ENCODE measurements at regions not wholly inside any gene's neighbourhood (a gene's known extent, or its start where the extent isn't known, plus 50 kb on each side); places are given as distances from the start of the nearest gene placed in this dataset.
A peak's percentile ranks its signal among the peaks of the same experiment; 100 is the strongest.
"Not testable (repeated sequence)": the region's sequence is repeated elsewhere in the genome, so short reads cannot be mapped to it uniquely, and the experiment has no call there.

GRCh38 chr22:10934704-10935103 lies 4593.3 kb upstream of the OR11H1 start:
- CTCF ChIA-PET; H3K27me3 ChIP-seq (ENCODE audit: insufficient read depth); H3K4me3 ChIP-seq (ENCODE audit: low read depth in 2 of 2, low read length in 1 of 2); DNase-seq; H3K9me2 ChIP-seq; H3K4me2 ChIP-seq; POLR2A ChIA-PET; H4K20me1 ChIP-seq (ENCODE audit: insufficient read depth); H3K4me1 ChIP-seq (ENCODE audit: control insufficient read depth in 1 of 2, insufficient read depth in 2 of 2, low read depth in 1 of 2, low read length in 1 of 2); H3K79me2 ChIP-seq (ENCODE audit: insufficient read depth); H3K9ac ChIP-seq; H3K36me3 ChIP-seq (replicated peaks in 1 of 2; ENCODE audit: control insufficient read depth in 1 of 2, insufficient read depth in 2 of 2, low read length in 1 of 2); H2AFZ ChIP-seq (ENCODE audit: low read depth); H3K9me3 ChIP-seq; H3F3A ChIP-seq (replicated peaks; ENCODE audit: insufficient read depth); H3K27ac ChIP-seq (ENCODE audit: low read depth in 2 of 2, low read length in 1 of 2): not testable (repeated sequence)
- WGBS (ENCODE audit: low lambda C conversion rate) = under 1% methylated on average over 3 of the region's 3 CpGs
- TF ChIP-seq CTCF (IDR thresholded peaks at IDR 0.05) = peak; percentile 50

- H3K27ac ChIP-seq (ENCODE audit: low read depth in 2 of 2, low read length in 1 of 2) = peak overlapping the region in 1 of 2 experiments; percentile 44; a peak in 1 of 4 replicates
- no peaks in the 10 kb centered on the region for H4K20me1 ChIP-seq (ENCODE audit: insufficient read depth)
- peak overlapping the region; percentile 26 to 46; a peak in 2 of 4 replicates for H3K4me3 ChIP-seq (ENCODE audit: low read depth in 2 of 2, low read length in 1 of 2)
- no peaks in the 10 kb centered on the region for H3K79me2 ChIP-seq (ENCODE audit: insufficient read depth)
- no peaks in the 10 kb centered on the region for H3F3A ChIP-seq (replicated peaks; ENCODE audit: insufficient read depth)
- no peaks in the 10 kb centered on the region for H3K27me3 ChIP-seq (ENCODE audit: insufficient read depth)
- H3K4me1 ChIP-seq (ENCODE audit: control insufficient read depth in 1 of 2, insufficient read depth in 2 of 2, low read depth in 1 of 2, low read length in 1 of 2) = no peaks in the 10 kb centered on the region
- 0 out of 2 replicates have a peak, but pooled peaks cover 5% of the 10 kb centered on the region for H3K9me3 ChIP-seq
- WGBS (ENCODE audit: low lambda C conversion rate) = 22% methylated on average over 64 of the region's 69 CpGs
- H2AFZ ChIP-seq (ENCODE audit: low read depth) = 0 out of 2 replicates have a peak overlapping the region, but pooled peaks have one; percentile 35
- ChIA-PET CTCF (no interaction called here), POLR2A (no interaction called here)
- no peak overlapping the region for H3K4me2 ChIP-seq
- no peak overlapping the region for H3K9ac ChIP-seq
- H3K36me3 ChIP-seq (replicated peaks in 1 of 2; ENCODE audit: control insufficient read depth in 1 of 2, insufficient read depth in 2 of 2, low read length in 1 of 2) = no peaks in the 10 kb centered on the region
- H3K9me2 ChIP-seq = no peaks in the 10 kb centered on the region
- TF ChIP-seq MXI1 (IDR thresholded peaks at IDR 0.05; ENCODE audit: low read depth, low read length) (no peak), CTCF (IDR thresholded peaks at IDR 0.05) (0 out of 2 replicates have a peak, but pooled peaks have one; percentile 15), GATA2 (CRISPR knock-in tag; IDR thresholded peaks at IDR 0.05) (no peak), IRF3 (IDR thresholded peaks at IDR 0.05; ENCODE audit: low read depth, low read length) (no peak), REST (IDR thresholded peaks at IDR 0.05; ENCODE audit: low read depth, low read length) (no peak)
- DNase-seq = peak; percentile 42
Measured at GRCh38 chr22:10961043-10961860, 4566.7 kb upstream of the OR11H1 start.

GRCh38 chr22:10961861-10962255 lies 4566.1 kb upstream of the OR11H1 start:
- H3K27me3 ChIP-seq (ENCODE audit: insufficient read depth); H3F3A ChIP-seq (replicated peaks; ENCODE audit: insufficient read depth); DNase-seq; H3K27ac ChIP-seq (ENCODE audit: low read depth in 2 of 2, low read length in 1 of 2); H3K9me3 ChIP-seq; H3K4me1 ChIP-seq (ENCODE audit: control insufficient read depth in 1 of 2, insufficient read depth in 2 of 2, low read depth in 1 of 2, low read length in 1 of 2); H4K20me1 ChIP-seq (ENCODE audit: insufficient read depth); H2AFZ ChIP-seq (ENCODE audit: low read depth); H3K9me2 ChIP-seq; CTCF ChIA-PET; H3K79me2 ChIP-seq (ENCODE audit: insufficient read depth); POLR2A ChIA-PET; H3K9ac ChIP-seq; H3K36me3 ChIP-seq (replicated peaks in 1 of 2; ENCODE audit: control insufficient read depth in 1 of 2, insufficient read depth in 2 of 2, low read length in 1 of 2); H3K4me2 ChIP-seq: not testable (repeated sequence)
- 26% methylated on average over 14 of the region's 14 CpGs for WGBS (ENCODE audit: low lambda C conversion rate)
- peak overlapping the region in 1 of 2 experiments; percentile 46; a peak in 2 of 4 replicates for H3K4me3 ChIP-seq (ENCODE audit: low read depth in 2 of 2, low read length in 1 of 2)

All from SK-N-SH (cell line).